ENCODE measurements at regions not wholly inside any gene's neighbourhood (a gene's known extent, or its start where the extent isn't known, plus 50 kb on each side); places are given as distances from the start of the nearest gene placed in this dataset.

- intact Hi-C loops (cut with micrococcal nuclease) = no loop called here
- no peaks in the 10 kb centered on the region for H4K20me1 ChIP-seq (ENCODE audit: insufficient read depth)
- H3K27ac ChIP-seq (ENCODE audit: low read depth, low read length) = no peak overlapping the region
- no peak overlapping the region for H3K4me2 ChIP-seq (ENCODE audit: low read length)
- CTCF ChIA-PET = no interaction called here
- TF ChIP-seq EGR1 (IDR thresholded peaks at IDR 0.05; ENCODE audit: low read depth) (no peak), POLR2A (IDR thresholded peaks at IDR 0.05; ENCODE audit: borderline replicate concordance, extremely low read depth, insufficient read depth, insufficient read length) (no peak), ZNF274 (IDR thresholded peaks at IDR 0.05; ENCODE audit: low read depth, low read length) (no peak), YY1 (IDR thresholded peaks at IDR 0.05; ENCODE audit: extremely low read depth, insufficient replicate concordance, low read depth, low read length) (no peak)
- no peaks in the 10 kb centered on the region for H3K4me1 ChIP-seq (ENCODE audit: control insufficient read depth in 1 of 2, insufficient read depth in 2 of 2, low read length in 2 of 2)
- no peaks in the 10 kb centered on the region for H3K9me2 ChIP-seq (ENCODE audit: insufficient read depth)
- H3K4me3 ChIP-seq (replicated peaks in 1 of 2; ENCODE audit: low read depth in 1 of 2, low read length in 2 of 2) = no peak overlapping the region
- H3K9me3 ChIP-seq (ENCODE audit: control insufficient read depth in 1 of 2, insufficient read depth in 1 of 2, low read depth in 1 of 2, low read length in 2 of 2) = no peaks in the 10 kb centered on the region; a peak in 2 of 4 replicates
- RAD21 ChIA-PET (ENCODE audit: low non-redundant PET in 1 of 2, low total read pairs in 2 of 2, uncharacterized antibody in 2 of 2, unreplicated experiment in 2 of 2) = no interaction called here
- BruUV-seq (replicated peaks) = no TSS peak
- ATAC-seq = no peak
- H3K9ac ChIP-seq (ENCODE audit: low read length) = no peak overlapping the region
- no peak for DNase-seq (ENCODE audit: low read depth, low spot score)
- no peaks in the 10 kb centered on the region for H3K79me2 ChIP-seq (ENCODE audit: insufficient read depth, low read length)
- no peaks in the 10 kb centered on the region for H3K27me3 ChIP-seq (ENCODE audit: insufficient read depth, low read length)
- H3K36me3 ChIP-seq (ENCODE audit: control insufficient read depth in 1 of 2, insufficient read depth in 2 of 2, low read length in 2 of 2) = no peaks in the 10 kb centered on the region
- POLR2A ChIA-PET = no interaction called here
- H2AFZ ChIP-seq (ENCODE audit: low read depth, low read length, poor library complexity, severe bottlenecking) = no peak overlapping the region
Observed at GRCh38 chr15:54839379-54839778, 357.4 kb downstream of the RSL24D1 start.

- ChIA-PET RAD21 (ENCODE audit: low non-redundant PET in 1 of 2, low total read pairs in 2 of 2, uncharacterized antibody in 2 of 2, unreplicated experiment in 2 of 2) (no interaction called here), POLR2A (no interaction called here), CTCF (no interaction called here)
- Histone ChIP-seq H3K4me3 (replicated peaks in 1 of 2; ENCODE audit: low read depth in 1 of 2, low read length in 2 of 2) (no peak overlapping the region), H3K4me1 (ENCODE audit: control insufficient read depth in 1 of 2, insufficient read depth in 2 of 2, low read length in 2 of 2) (no peaks in the 10 kb centered on the region), H3K9ac (ENCODE audit: low read length) (no peak overlapping the region), H3K27me3 (ENCODE audit: insufficient read depth, low read length) (no peaks in the 10 kb centered on the region), H4K20me1 (ENCODE audit: insufficient read depth) (no peaks in the 10 kb centered on the region), H3K79me2 (ENCODE audit: insufficient read depth, low read length) (no peaks in the 10 kb centered on the region), H2AFZ (ENCODE audit: low read depth, low read length, poor library complexity, severe bottlenecking) (no peak overlapping the region), H3K9me3 (ENCODE audit: control insufficient read depth in 1 of 2, insufficient read depth in 1 of 2, low read depth in 1 of 2, low read length in 2 of 2) (peaks cover 0 to 5% of the 10 kb centered on the region in 2 experiments; a peak in 2 of 4 replicates), H3K9me2 (ENCODE audit: insufficient read depth) (no peaks in the 10 kb centered on the region), H3K4me2 (ENCODE audit: low read length) (no peak overlapping the region), H3K27ac (ENCODE audit: low read depth, low read length) (no peak overlapping the region), H3K36me3 (ENCODE audit: control insufficient read depth in 1 of 2, insufficient read depth in 2 of 2, low read length in 2 of 2) (no peaks in the 10 kb centered on the region)
- ATAC-seq (no peak), DNase-seq (ENCODE audit: low read depth, low spot score) (no peak)
- no TSS peak for BruUV-seq (replicated peaks)
- intact Hi-C loops (cut with micrococcal nuclease) = no loop called here
- TF ChIP-seq YY1 (IDR thresholded peaks at IDR 0.05; ENCODE audit: extremely low read depth, insufficient replicate concordance, low read depth, low read length) (no peak), SIN3A (IDR thresholded peaks at IDR 0.05; ENCODE audit: low read depth) (no peak), ATF3 (IDR thresholded peaks at IDR 0.05) (no peak), EGR1 (IDR thresholded peaks at IDR 0.05; ENCODE audit: low read depth) (no peak), EZH2 (IDR thresholded peaks at IDR 0.05) (no peak), ZNF274 (IDR thresholded peaks at IDR 0.05; ENCODE audit: low read depth, low read length) (no peak), ZFX (IDR thresholded peaks at IDR 0.05) (no peak), FOSL1 (IDR thresholded peaks at IDR 0.05; ENCODE audit: low read depth) (no peak), CBX3 (IDR thresholded peaks at IDR 0.05; ENCODE audit: low read depth) (no peak), TCF7L2 (IDR thresholded peaks at IDR 0.05; ENCODE audit: borderline replicate concordance, extremely low read depth, insufficient read depth, insufficient read length) (no peak), SP1 (IDR thresholded peaks at IDR 0.05; ENCODE audit: low read depth) (no peak), RAD21 (IDR thresholded peaks at IDR 0.05; ENCODE audit: low read depth) (no peak), POLR2AphosphoS5 (IDR thresholded peaks at IDR 0.05; ENCODE audit: low read depth, low read length) (no peak), POLR2A (IDR thresholded peaks at IDR 0.05; ENCODE audit: borderline replicate concordance, extremely low read depth, insufficient read depth, insufficient read length) (no peak), ZBTB33 (IDR thresholded peaks at IDR 0.05; ENCODE audit: extremely low read depth, insufficient replicate concordance, low read length) (no peak), CEBPB (IDR thresholded peaks at IDR 0.05; ENCODE audit: low read depth) (no peak)
Observed at GRCh38 chr15:54836052-54836795, 360.5 kb downstream of the RSL24D1 start.

Measured in HCT116 (cell line).